T-helper 2 cell treated with Interferon-gamma antibody and Interleukin-4, amounts not matched to agents 5 μg/mL and 100 μg/mL, for 36 hours (primary cell): ENCODE measurements at regions not wholly inside any gene's neighbourhood (a gene's known extent, or its start where the extent isn't known, plus 50 kb on each side); places are given as distances from the start of the nearest gene placed in this dataset.
"Not testable (repeated sequence)": the region's sequence is repeated elsewhere in the genome, so short reads cannot be mapped to it uniquely, and the experiment has no call there.

Experiments used
- DNase-seq: peaks from one replicate; pipeline ENCODE4 v3.0.0; 2021; ENCODE audit warnings: low spot score
- H3K27ac Mint-ChIP-seq: one replicate; pipeline ENCODE4 v1.8.0; 2021; ENCODE audit warnings: mild to moderate bottlenecking, mixed read lengths
- H3K27me3 Mint-ChIP-seq: one replicate; pipeline ENCODE4 v1.8.0; 2021; ENCODE audit warnings: low read depth, mixed read lengths
- H3K36me3 Mint-ChIP-seq: one replicate; pipeline ENCODE4 v1.8.0; 2021; ENCODE audit warnings: low read depth, mixed read lengths
- H3K4me1 Mint-ChIP-seq: one replicate; pipeline ENCODE4 v1.8.0; 2021; ENCODE audit warnings: low read depth, mixed read lengths
- H3K4me3 Mint-ChIP-seq: one replicate; pipeline ENCODE4 v1.8.0; 2022; ENCODE audit warnings: mild to moderate bottlenecking, moderate library complexity, mixed read lengths
- H3K9me3 Mint-ChIP-seq: one replicate; pipeline ENCODE4 v1.8.0; 2021; ENCODE audit warnings: mixed read lengths

GRCh38 chr2:167336213-167336612 lies 447.9 kb downstream of the XIRP2 start:
- H3K36me3 Mint-ChIP-seq: no peaks in the 10 kb centered on the region
- no peaks in the 10 kb centered on the region for H3K9me3 Mint-ChIP-seq
- H3K27me3 Mint-ChIP-seq: no peaks in the 10 kb centered on the region
- no peak overlapping the region for H3K4me3 Mint-ChIP-seq
- H3K4me1 Mint-ChIP-seq: no peaks in the 10 kb centered on the region
- DNase-seq: no peak
- no peak overlapping the region for H3K27ac Mint-ChIP-seq

DNA sequence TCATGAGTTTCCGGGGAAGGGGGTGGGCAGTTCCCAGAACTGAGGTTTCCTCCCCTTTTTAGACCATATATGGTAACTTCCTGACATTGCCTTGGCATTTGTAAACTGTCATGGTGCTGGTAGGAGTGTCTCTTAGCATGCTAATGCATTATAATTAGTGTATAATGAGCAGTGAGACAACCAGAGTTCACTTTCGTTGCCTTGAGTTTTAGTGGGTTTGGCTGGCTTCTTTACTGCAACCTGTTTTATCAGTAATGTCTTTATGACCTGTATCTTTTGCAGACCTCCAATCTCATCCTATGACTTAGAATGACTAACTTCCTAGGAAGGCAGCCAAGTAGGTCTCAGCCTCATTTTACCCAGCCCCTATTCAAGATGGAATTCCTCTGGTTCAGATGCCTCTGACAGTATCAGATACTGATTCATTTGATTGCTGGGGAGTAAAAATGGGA lies 447.3 kb downstream of the XIRP2 start:
- no peak for DNase-seq
- H3K36me3 Mint-ChIP-seq: no peaks in the 10 kb centered on the region
- H3K27ac Mint-ChIP-seq: no peak overlapping the region
- no peaks in the 10 kb centered on the region for H3K4me1 Mint-ChIP-seq
- no peaks in the 10 kb centered on the region for H3K9me3 Mint-ChIP-seq
- no peaks in the 10 kb centered on the region for H3K27me3 Mint-ChIP-seq
- no peak overlapping the region for H3K4me3 Mint-ChIP-seq

- Mint-ChIP-seq H3K9me3 (no peaks in the 10 kb centered on the region), H3K4me3 (no peak overlapping the region), H3K27me3 (no peaks in the 10 kb centered on the region), H3K36me3 (no peaks in the 10 kb centered on the region), H3K27ac (no peak overlapping the region), H3K4me1 (no peaks in the 10 kb centered on the region)
- no peak for DNase-seq
Measured at GRCh38 chr2:167334146-167334742, 446.0 kb downstream of the XIRP2 start.

- H3K4me3 Mint-ChIP-seq: no peak overlapping the region
- H3K4me1 Mint-ChIP-seq: no peaks in the 10 kb centered on the region
- no peak for DNase-seq
- no peaks in the 10 kb centered on the region for H3K36me3 Mint-ChIP-seq
- H3K27me3 Mint-ChIP-seq: no peaks in the 10 kb centered on the region
- no peaks in the 10 kb centered on the region for H3K9me3 Mint-ChIP-seq
- no peak overlapping the region for H3K27ac Mint-ChIP-seq
Measured at GRCh38 chr2:167333245-167333644, 445.0 kb downstream of the XIRP2 start.

DNA sequence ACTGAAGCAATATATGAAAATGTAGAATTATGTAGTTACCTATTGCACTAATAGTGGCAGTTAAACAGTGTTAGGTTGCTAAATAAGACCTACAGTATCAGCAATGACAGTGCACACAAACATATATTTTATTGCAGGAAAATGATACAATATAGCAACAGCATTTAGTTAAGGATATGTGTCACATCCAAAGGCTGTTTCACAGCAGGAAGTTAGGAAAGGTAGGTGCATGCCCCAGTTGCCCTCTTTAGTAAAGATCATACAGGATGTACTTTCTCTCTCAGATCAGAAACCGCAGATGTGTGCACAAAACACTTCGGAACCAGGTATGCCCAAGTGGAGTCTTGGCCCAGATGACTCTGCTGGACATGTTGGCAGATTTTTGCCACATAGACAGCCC lies 444.1 kb downstream of the XIRP2 start:
- DNase-seq: no peak
- Mint-ChIP-seq H3K9me3 (no peaks in the 10 kb centered on the region), H3K27ac (no peak overlapping the region), H3K4me3 (no peak overlapping the region), H3K4me1 (no peaks in the 10 kb centered on the region), H3K36me3 (no peaks in the 10 kb centered on the region), H3K27me3 (no peaks in the 10 kb centered on the region)

DNA sequence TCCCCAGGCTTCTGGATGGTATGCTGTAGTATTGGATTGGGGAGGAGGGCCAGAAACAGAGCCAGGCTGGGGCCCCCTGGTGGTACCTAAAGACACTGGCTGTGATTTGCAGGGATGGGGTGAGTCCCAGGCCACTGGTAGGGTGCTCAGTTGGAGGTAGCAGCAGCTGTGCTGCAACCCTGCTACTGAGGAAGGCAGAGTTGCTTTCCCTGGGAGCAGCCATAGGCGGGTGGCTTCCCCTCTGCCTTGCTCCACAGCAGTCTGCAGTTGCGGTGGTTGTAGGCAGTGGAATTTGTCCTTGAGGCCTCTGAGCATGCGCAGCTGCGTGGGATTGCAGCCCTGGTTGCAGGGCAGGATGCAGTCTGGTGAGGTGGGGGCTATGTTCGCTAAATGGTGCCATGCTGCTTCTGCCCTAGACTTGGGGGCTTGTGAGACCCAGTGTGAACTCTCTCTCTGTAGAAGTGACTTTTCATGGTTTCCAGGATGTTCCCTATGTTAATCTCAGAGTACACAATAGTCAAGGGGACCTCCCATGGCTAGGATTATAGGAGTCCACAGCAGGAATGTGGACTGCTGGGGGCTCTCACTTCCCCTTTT lies 443.5 kb downstream of the XIRP2 start:
- H3K4me3 Mint-ChIP-seq: no peak overlapping the region
- H3K27me3 Mint-ChIP-seq: no peaks in the 10 kb centered on the region
- H3K27ac Mint-ChIP-seq: no peak overlapping the region
- no peaks in the 10 kb centered on the region for H3K4me1 Mint-ChIP-seq
- no peak for DNase-seq
- no peaks in the 10 kb centered on the region for H3K36me3 Mint-ChIP-seq
- no peaks in the 10 kb centered on the region for H3K9me3 Mint-ChIP-seq

GRCh38 chr2:167328808-167329207 lies 440.5 kb downstream of the XIRP2 start:
- not testable (repeated sequence) for H3K4me1 Mint-ChIP-seq, H3K36me3 Mint-ChIP-seq, H3K9me3 Mint-ChIP-seq, H3K27ac Mint-ChIP-seq, DNase-seq, H3K27me3 Mint-ChIP-seq, H3K4me3 Mint-ChIP-seq

DNA sequence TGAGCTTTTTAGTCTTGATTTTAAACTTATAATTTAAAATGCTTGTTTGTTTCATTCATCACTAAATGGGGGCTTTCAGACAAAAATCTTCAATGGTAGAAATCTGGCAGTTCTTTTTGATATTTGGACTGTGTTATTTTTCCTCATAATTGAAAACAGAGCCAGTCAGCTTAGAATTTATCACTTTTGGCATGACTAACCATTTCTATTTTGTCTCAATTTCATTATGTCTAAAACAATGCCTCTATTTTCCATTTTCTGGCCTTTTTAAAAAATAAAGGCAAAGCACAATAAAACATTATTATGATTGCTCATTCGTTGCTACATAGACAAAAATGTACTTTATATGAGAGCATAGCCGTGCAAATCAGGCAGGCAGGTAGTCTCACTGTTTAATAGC lies 434.5 kb downstream of the XIRP2 start:
- Mint-ChIP-seq H3K27ac (no peak overlapping the region), H3K4me3 (no peak overlapping the region), H3K4me1 (no peaks in the 10 kb centered on the region)

GRCh38 chr2:167318581-167318980 lies 430.3 kb downstream of the XIRP2 start:
- no peaks in the 10 kb centered on the region for H3K36me3 Mint-ChIP-seq
- DNase-seq: no peak
- no peaks in the 10 kb centered on the region for H3K4me1 Mint-ChIP-seq
- H3K4me3 Mint-ChIP-seq: no peak overlapping the region
- no peaks in the 10 kb centered on the region for H3K27me3 Mint-ChIP-seq
- no peaks in the 10 kb centered on the region for H3K9me3 Mint-ChIP-seq
- no peak overlapping the region for H3K27ac Mint-ChIP-seq

More for the DNA sequence above, 434.5 kb downstream of the XIRP2 start:
- Mint-ChIP-seq H3K36me3 (no peaks in the 10 kb centered on the region), H3K27me3 (no peaks in the 10 kb centered on the region), H3K9me3 (no peaks in the 10 kb centered on the region)
- no peak for DNase-seq

GRCh38 chr2:167310442-167310841 lies 422.2 kb downstream of the XIRP2 start:
- Mint-ChIP-seq H3K27ac (no peak overlapping the region), H3K36me3 (no peaks in the 10 kb centered on the region), H3K4me1 (no peaks in the 10 kb centered on the region), H3K27me3 (no peaks in the 10 kb centered on the region), H3K9me3 (no peaks in the 10 kb centered on the region), H3K4me3 (no peak overlapping the region)
- no peak for DNase-seq
